HG03139 (cell line): ENCODE measurements at regions not wholly inside any gene's neighbourhood (a gene's known extent, or its start where the extent isn't known, plus 50 kb on each side); places are given as distances from the start of the nearest gene placed in this dataset.

Source experiments
- ATAC-seq: cut with Tn5 transposase; IDR thresholded peaks from one replicate; pipeline ENCODE4 v1.9.1; 2021; ENCODE audit not compliant: unreplicated experiment

DNA sequence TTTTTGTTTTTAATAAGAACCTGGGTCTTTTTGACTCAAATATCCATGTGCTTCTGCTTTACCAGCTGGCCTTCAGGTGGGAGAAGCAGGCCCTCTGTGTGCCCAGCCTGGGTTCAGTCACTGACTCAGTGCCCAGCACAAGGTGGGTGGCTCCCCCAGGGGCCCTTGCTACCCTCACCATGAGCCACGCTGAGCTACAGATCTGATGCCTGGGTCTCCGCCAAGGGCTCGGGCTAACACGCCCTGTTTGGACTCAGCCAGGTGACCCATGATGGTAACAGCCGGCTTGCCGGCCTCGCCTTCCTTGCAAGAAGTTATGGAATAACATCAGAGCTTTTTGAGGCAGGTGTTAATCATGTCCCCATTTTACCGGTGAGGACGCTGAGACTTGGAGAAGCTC, 109.5 kb upstream of the NLRP1 start:
- ATAC-seq = no peak

DNA sequence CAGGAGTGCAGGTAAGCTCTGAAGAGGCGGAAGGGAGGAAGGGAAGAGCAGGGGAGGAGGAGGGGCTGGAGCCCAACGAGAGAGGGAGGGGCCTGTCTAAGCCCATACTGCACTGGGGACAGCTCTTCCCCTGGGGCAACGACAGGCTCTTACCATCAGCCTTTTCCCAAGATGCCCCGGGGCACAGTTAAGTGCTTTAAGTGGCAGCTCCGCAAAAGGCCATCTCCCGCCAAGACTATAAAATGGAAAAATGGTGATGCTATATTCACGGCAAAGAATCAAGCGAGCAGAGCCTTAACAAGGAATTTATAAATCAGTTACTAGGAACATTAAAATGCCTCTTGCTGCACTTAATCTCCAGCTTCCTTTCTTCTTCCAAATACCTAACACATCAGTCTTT, 110.2 kb upstream of the NLRP1 start:
- ATAC-seq = no peak

DNA sequence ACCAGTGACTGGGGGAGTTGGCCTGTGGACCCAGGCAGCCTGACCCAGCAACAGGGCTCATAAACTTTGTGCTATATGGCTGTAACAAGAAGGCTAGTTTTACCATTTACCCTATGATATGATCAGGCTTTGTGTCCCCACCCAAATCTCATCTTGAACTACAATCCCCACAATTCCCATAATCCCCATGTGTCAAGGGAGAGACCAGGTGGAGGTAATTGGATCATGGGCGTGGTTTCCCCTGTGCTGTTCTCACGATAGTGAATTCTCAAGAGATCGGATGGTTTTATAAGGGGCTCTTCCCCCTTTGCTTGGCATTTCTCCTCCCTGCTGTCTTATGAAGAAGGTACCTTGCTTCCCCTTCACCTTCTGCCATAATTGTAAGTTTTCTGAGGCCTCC, 111.2 kb upstream of the NLRP1 start:
- no peak for ATAC-seq

DNA sequence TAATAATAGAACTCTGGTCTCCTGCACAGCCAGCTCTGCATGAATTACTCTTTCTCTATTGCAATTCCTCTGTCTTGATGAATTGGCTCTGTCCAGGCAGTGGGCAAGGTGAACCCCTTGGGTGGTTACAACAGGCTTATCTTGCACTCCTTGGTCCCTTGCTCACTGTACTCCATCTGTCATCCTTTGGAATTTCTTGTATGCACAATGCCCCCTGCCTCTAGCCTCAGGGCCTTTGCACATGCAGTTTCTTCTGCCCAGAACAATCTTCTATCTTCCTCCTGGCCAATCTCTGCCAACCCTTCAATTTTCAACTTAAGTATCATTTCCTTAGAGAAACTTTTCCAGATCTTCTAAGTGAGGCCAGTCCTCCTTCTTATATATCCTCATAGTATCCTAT, 114.7 kb upstream of the NLRP1 start:
- no peak for ATAC-seq

DNA sequence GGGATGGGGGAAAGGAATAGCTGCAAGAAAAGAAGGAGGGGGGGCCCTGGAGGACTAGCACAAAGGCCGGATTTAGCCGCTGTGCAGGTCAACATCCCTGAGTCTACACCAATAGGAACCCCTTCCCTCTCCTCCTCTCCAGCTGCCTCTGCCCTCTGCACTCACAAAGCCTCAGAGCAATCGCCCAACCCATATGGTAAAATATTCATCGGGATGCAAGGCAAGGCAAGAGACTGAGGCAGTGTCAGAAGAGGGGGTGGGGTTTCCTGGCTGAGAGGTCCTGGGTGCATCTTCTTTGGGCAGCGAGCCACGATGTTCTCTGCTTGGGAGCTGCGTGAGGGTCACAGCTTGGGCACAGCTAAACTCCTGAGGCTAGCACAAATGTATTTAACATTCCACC, 115.5 kb upstream of the NLRP1 start:
- ATAC-seq = no peak

DNA sequence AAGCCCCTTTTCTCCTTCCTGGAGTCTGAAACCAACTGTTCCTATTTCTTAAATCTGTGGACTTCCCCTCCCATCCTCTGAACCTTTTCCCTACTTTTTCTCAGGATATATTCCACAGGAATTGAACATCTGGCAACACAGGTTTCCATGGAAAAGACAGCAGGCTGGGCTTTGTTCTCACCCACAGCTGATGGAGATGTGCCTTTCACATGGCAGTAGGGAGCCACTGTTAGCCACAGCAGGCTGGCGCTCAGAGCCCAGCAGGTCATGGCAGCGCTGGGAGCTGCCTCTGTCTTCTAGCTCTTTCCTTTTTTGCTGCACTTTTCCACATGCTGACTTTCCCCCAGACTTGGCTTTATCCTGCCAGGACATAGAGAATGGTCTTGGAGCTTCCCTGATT, 116.4 kb upstream of the NLRP1 start:
- ATAC-seq = no peak

DNA sequence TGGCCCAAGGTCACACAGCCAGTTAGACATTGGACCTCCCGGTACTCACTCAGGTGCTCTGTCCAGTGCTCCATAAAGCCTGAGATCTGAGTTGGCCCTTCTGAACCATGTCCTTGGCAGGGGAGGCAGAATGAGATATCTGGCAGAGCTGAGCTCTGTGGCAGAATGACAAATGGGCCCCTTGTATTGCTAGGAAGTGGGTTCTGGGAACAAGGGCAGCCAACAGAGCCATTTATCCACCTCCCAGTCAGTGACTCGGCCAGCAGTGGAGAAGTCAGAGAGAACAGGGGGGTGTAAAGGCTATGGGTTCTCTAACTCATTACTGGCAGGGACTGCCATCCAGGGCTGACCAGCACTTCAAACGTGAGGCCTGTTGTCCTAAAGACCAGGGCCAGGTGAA, 117.1 kb upstream of the NLRP1 start:
- no peak for ATAC-seq

DNA sequence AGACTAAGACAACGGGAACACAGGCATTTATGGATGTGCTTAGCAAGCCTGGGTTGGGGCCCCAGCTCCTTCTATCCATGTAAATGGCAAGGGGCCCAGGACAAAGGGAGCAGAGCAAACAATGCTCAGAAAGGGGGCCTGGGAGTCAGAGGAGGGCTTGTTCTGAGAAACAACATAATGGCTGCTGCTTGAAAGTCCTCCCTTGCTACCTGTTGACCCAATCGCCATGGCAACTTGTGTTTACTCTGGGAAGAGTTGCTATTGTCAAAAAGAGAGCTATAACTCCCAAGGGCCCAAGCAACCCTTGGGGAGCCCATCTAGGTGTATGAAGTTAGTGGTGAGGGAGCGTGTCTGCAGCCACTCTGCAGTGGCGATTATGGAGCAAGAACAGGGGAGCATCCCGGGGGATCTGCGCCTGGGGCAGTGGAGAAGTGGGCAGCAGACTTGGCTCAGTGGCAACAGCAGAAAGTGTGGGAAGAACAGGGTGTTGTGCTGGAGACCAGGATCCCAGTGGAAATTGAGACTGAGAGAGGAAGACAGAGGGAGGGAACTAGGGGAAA, 118.7 kb upstream of the NLRP1 start:
- no peak for ATAC-seq

DNA sequence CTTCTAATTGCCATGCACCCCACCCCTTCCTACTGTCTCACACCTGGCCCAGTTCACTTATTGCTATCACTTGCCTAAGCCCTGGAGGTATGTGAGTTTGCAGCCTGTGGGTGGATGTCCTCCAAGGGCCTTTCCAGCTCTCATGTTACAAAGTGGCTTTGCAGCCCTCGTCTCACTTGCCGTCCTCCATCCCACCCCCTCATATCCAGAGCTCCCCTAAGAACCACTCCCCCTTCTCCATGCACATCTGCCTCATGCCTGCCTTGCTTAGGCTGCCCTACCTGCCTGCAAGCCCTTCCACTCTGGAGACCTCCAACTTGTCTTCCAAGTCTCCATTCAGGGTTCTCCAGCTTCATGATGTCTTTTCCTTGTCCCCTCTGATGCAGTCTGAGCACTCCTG, 119.4 kb upstream of the NLRP1 start:
- no peak for ATAC-seq

DNA sequence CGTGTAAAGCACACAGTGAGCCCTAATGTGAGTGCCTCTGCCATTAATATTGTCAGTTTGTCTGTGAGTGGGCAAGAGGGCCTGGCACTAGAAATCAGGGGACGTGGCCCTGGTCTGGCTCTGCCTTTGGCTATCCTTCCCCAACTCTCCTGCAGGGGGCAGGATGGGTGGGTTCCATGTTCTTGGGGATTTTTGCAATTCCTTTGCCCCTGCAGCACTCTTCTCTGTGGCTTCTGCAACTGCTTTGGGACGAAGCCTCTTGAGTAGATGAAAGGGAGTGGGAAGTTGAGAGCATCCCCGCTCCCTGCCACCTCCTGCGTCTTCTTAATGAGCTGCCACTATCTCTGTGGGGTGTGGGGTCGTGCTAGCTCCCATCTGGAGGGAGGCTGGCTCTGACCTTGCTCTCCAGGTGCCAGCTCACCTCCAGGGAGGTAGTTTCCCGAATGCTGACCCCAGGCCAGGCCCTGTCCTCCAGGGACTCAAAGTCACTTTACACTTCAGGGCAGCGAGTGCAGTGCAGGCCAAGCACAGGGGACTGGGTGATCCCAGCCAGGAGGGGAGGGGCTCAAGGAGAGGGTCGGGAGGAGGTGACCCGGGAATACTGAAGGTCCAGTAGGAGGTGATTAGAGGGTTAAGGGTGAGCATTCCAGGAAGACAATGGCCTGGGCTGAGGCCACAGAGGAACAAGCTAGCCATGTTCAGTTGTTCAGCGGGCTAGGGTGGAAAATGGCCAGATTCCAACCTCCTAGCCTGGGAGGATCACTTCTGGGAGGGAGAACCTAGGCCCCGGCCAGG, 121.0 kb upstream of the NLRP1 start:
- no peak for ATAC-seq

DNA sequence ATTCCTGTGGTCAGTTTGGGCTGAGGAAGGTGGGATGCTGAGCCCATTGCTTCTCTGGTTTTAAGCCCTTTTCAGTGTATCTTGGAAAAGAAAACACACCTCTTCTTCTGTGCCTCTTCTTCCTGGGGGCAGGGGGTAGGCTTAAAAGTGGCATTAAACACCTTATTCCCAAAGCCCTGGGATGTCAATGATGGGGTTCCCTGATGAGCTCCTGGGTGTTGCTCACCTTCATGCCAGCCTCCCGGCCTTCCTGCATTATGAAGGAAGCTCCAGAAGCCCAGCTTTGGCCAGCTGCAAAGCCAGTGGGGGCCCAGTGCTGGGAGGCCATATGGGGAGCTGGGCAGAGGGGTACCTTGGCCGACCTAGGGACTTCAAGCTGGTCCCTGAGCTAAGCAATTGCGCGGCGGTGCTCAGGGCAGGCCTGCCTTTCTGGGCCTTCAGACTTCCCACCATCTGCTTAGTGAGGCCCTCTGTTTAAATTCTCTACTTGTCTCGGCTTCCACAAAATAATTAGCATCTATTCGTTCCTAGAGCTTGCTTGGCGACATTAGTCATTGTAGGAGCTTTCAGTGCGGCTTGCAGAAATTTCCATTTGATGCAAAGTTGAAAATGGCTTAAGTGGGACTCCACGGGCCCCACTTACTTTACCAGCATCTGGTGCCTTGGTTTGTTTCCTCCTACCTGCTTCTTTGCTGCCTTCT, 121.7 kb upstream of the NLRP1 start:
- ATAC-seq = no peak

DNA sequence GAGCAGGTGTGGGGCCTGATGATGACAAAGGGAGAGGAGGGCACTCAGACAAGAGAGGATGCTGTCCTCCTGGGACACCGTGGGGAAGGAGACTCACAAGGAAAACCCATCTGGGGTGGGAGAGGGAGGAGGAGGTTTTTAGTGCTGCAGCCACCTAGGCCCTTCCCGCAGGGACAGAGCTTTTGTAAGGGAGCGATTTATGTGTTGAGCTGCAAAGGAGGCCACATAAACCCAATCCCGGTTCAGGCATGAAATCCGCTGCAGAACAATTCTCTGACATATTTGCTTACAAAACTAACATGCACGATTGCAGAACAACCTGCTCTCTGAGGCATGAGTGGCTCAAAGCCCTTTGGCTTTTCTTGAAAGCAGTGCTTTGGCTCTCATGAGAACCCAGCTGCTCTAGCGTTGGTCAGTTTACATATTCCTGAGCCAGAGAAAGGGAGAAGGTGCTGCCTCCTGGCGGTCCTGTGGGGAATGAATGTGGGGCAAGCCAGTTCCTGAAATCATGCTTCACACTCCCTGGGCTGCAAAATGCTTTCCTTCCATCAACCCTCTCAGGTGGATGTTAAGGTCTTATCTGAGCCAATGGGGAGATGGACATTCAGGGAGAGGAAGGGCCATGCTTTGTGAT, 122.4 kb upstream of the NLRP1 start:
- no peak for ATAC-seq

DNA sequence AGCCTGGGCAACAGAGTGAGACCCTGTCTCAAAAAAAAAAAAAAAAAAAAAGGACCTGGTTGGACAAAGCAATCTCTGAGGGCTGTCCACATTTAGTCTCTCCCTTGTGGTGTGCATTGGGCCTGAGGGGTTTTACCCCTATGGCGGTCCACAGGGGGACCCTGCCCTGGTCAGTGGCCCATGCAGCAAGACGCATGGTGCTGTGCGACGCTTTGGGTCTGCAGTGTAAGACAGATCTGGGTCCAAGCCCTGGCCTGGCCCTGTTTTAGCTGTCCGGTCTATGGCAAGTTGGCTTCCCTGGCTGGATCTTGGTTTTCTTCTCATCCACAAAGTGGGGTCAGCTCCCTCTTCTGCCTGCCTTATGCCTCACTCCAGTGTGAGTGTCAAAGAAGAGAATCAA, 123.2 kb upstream of the NLRP1 start:
- ATAC-seq = no peak

DNA sequence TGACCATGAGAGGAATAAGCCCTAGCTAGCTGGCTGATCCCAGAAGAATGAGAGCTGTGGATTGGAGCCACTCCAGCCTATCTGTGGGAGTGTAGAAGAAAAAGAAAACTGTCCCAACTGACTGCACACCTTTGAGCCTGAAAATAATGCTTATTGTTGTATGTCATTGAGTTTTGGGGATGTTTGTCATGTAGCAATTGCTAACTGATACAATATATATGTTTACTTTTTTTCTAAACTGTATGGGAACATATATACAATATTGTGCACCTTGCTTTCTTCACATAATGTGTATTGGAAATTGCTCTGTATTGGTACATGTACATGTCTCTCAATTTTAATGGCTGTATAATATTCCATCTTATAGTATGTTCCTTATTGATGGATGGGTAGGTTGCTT, 124.0 kb upstream of the NLRP1 start:
- no peak for ATAC-seq

DNA sequence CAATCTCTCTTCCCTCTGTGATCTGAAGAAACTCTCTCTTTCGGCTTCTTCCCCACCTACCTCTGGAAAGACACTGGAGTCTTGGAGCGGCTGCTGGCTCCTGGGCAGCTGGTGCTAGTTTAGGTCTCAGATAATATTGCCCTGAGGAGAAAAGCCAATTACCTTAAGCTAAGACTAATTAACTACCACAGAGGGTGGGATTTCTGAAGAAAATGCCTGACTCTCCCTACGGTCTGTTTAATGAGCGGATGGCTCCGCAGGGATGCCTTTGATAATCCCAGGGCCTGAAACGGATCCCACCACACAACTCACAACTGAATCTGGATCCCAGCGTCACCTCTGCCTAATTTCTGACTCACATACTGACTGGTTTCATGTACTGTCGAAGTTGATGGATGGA, 127.0 kb upstream of the NLRP1 start:
- ATAC-seq = no peak

DNA sequence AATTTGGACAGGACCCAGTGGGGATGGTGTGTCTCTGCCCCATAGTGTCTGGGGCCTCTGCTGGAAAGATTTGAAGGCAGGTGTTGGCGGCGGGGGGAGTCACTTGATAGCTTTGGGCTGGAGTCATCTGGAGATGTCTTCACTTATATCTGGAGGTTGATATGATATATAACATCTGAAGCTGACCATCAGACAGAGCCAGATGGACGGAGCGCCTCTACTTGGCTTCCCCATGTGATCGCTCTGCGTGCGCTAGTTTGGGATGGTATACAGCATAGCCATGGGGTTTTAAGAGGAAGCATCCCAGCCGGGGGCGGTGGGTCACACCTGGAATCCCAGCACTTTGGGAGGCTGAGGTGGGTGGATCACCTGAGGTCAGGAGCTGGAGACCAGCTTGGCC, 130.7 kb upstream of the NLRP1 start:
- no peak for ATAC-seq

DNA sequence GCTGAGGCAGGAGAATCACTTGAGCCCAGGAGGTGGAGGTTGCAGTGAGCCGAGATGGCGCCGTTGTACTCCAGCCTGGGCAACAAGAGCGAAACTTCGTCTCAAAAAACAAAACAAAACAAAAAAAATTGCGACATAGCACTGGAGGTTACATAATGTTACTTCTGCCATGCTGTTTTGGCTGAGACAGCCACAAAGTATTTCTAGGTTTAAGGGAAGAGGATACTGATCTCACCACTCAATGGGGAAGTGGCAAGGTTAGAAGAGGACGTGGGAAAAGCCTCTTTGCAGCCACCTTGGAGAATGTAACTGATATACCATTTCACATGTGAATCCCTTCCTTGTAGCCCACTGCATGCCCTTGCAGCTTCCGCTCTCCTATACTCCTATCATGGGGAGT, 131.2 kb upstream of the NLRP1 start:
- no peak for ATAC-seq

DNA sequence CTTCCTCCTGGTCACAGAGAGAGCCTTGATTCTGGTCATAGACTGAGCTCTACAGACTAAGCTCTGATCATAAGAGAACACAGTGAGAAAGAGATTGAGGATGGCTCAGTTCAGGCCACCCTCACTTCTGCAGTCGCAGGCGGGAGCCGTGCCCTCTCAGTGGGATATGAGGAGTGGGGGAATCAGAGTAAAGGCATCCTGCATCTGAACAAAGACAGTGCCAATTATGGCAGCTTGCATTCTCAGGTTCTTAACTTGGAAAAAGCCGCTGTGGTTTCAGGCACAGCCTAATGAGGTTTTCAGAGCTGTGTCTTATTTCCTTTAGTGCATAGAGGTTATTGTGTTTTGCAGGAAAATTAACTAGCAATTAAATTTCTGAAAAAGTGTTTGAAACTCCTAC, 134.4 kb upstream of the NLRP1 start:
- no peak for ATAC-seq

DNA sequence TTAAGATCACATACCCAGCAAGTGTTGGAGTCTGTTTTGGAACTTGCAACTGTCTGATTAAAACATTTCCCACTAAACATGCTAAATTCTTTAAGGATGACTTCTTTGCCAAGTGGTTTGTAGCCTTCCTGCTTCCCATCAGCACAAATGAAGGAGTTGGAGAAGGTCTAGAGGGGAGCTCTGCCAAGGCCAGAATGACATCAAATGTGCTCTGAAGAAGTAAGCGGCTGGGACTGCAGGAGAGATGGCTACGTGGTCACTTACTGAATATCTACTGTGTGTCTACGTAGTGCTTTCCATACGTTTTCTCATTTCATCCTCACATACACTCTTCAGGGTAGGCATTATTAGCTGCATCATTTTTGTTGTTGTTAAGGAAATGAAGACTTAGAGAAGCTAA, 135.7 kb upstream of the NLRP1 start:
- ATAC-seq = no peak

DNA sequence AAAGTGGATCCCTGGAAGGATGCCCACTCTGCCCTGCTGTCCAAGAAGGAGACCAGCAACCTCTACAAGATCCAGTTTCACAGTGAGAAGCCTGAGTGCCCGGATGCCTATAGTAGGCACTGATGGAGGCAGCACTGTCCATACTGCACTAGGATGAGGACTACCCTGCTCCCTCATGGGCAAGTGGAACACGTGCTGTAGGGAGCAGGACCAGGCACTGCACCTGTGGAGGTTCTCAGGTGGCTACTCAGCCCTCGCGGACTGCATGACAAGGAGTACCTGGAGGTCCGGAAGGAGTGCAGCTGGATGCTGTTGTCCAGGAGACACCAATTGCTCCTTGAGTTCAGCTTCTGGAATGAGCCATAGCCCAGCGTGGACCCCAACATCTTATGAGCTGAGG, 146.1 kb upstream of the NLRP1 start:
- ATAC-seq = no peak

DNA sequence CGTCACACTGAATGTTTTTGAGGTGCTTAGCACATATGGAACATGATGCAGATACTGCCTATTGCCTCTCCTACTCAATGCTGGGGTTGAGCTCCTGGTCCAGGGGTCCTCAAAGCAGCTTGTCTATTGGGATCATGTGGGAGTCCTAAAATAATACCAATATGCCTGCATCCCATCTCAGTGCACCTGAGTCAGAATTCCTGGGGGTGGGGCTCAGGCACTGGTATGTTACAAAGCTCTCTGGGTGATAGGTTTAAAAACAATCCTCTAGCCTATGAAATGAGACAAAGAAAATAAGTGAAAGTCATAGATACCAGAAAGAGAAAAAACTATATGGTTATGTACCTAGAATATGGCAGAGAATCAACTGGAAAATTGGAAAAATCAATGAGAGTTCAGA, 156.6 kb upstream of the NLRP1 start:
- ATAC-seq = no peak

DNA sequence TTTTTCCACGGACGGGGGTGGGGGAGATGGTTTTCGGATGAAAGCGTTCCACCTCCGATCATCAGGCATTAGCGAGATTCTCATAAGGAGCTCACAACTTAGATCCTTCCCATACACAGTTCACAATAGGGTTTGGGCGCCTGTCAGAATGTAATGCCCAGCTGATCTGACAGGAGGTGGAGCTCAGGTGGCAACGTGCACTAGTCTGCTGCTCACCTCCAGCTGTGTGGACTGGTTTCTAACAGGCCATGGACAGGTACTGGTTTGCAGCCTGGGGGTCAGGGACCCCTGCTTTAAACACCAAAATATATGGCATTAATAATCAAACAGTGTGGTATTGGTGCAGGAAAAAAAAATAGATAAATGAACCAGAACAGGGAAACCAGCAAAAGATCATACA, 157.5 kb upstream of the NLRP1 start:
- no peak for ATAC-seq
